ENCODE measurements at regions not wholly inside any gene's neighbourhood (a gene's known extent, or its start where the extent isn't known, plus 50 kb on each side); places are given as distances from the start of the nearest gene placed in this dataset.
A peak's percentile ranks its signal among the peaks of the same experiment; 100 is the strongest.

DNA sequence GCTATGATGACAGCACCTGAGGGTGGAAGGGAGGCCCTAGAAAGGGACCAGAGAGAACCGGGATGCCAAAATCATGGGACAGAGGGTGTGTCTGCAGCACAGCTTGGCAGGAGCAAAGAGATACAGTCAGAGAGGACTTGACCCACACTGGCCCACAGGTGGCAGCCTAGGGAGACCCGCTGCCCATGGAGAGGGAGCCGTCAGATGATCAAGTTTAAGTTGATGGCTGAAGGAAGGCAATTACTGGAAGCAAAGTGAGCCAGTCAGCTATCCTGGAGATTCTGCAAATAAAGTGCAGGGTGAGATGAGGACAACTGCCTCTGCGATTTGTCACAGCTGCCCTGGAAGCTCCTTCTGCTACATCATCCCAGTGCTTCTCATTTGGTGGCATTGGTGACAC lies 74.0 kb downstream of the CMPK2 start:
- no peak overlapping the region for H3K4me3 ChIP-seq (ENCODE audit: low read depth, low read length)
- TF ChIP-seq, protein P1, sequence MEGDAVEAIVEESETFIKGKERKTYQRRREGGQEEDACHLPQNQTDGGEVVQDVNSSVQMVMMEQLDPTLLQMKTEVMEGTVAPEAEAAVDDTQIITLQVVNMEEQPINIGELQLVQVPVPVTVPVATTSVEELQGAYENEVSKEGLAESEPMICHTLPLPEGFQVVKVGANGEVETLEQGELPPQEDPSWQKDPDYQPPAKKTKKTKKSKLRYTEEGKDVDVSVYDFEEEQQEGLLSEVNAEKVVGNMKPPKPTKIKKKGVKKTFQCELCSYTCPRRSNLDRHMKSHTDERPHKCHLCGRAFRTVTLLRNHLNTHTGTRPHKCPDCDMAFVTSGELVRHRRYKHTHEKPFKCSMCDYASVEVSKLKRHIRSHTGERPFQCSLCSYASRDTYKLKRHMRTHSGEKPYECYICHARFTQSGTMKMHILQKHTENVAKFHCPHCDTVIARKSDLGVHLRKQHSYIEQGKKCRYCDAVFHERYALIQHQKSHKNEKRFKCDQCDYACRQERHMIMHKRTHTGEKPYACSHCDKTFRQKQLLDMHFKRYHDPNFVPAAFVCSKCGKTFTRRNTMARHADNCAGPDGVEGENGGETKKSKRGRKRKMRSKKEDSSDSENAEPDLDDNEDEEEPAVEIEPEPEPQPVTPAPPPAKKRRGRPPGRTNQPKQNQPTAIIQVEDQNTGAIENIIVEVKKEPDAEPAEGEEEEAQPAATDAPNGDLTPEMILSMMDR (IDR thresholded peaks at IDR 0.05; ENCODE audit: borderline replicate concordance, insufficient read depth, low read depth, low read length), result peak; percentile 37; the same call in 1 of the 2 replicates

DNA sequence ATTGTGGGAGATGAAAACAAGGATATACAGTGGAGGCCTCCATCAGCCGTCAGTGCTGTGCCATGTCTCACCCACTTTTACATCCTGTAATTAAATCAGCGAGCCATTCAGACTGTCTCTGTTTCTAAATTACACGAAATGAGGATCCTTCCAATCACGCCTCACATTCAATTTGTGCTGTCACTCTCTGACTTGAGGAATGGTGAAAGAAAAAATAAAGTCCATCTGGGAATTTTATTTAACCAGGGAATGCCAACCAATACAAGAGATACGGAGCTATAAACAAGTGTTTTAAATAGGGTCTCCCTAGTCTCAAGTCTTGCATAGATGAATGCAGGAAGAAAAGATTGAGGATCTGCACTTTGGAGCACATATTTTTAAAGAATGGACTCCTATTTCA lies 72.8 kb downstream of the CMPK2 start:
- no peak overlapping the region for H3K4me3 ChIP-seq (ENCODE audit: low read depth, low read length)
- TF ChIP-seq, protein P1 (IDR thresholded peaks at IDR 0.05; ENCODE audit: borderline replicate concordance, insufficient read depth, low read depth, low read length), result no peak

DNA sequence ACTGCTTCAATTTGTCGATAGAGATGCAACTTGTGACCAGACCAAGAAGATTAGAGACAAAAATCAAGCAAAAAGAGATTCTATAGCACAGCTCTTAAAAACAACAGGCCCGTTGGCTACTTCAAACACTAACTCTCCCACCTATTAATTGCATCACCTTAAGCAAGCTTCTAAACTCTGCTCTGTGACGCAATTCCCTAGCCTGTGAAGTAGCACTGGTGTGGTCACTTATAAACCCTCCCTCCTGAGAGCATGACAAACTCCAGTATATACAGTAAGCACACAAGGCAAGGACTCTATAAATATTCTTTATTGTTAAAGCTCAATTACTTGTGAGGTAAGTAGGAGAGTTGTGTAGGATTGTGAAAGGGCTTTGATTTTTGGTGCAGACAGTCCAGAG lies 72.3 kb downstream of the CMPK2 start:
- TF ChIP-seq, protein P1 (IDR thresholded peaks at IDR 0.05; ENCODE audit: borderline replicate concordance, insufficient read depth, low read depth, low read length), result no peak
- H3K4me3 ChIP-seq (ENCODE audit: low read depth, low read length), result no peak overlapping the region

DNA sequence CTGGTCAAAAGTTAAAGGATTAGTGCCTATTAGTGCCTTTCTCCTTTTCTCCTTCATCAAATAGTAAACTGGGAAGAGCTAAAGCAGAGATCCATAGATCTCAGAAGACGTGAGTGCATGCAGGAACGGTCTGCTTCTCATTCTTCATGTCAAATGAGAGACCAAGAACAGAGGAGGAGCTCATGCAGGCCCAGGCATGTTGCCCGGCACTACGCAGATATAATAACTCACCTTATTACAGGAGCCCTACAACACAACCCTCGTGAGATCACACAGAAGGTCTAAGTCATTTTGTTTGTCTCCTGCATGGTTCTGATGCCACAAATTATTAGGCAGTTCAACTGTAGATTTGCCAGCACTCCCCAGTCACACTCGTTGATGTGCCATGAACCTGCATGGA lies 71.8 kb downstream of the CMPK2 start:
- TF ChIP-seq, protein P1 (IDR thresholded peaks at IDR 0.05; ENCODE audit: borderline replicate concordance, insufficient read depth, low read depth, low read length), result no peak
- H3K4me3 ChIP-seq (ENCODE audit: low read depth, low read length), result no peak overlapping the region

DNA sequence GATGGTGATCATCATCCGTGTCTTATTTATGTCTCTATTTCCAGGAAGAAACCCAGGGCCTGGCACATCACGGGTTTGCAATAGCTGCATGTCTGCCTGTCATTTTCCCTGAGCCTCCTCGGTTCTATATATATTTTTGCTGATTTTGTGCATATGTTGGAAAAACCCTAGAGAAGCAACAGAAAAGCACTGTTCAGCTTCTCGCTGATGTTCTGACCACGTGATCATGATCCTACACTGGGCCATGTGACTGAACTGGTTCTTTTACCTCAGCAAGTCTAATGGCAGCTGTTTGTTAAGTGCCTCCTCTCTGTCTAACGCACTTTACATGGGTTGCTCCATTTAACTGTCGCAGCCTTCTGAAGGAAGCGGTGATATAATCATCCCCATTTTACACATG lies 71.3 kb downstream of the CMPK2 start:
- TF ChIP-seq, protein P1 (IDR thresholded peaks at IDR 0.05; ENCODE audit: borderline replicate concordance, insufficient read depth, low read depth, low read length), result no peak
- no peak overlapping the region for H3K4me3 ChIP-seq (ENCODE audit: low read depth, low read length)

All from GM12875 (cell line).